HG03097 (cell line): ENCODE measurements at regions not wholly inside any gene's neighbourhood (a gene's known extent, or its start where the extent isn't known, plus 50 kb on each side); places are given as distances from the start of the nearest gene placed in this dataset.
"Not testable (repeated sequence)": the region's sequence is repeated elsewhere in the genome, so short reads cannot be mapped to it uniquely, and the experiment has no call there.

Source experiments
- ATAC-seq: cut with Tn5 transposase; IDR thresholded peaks from one replicate; pipeline ENCODE4 v1.9.1; 2021; ENCODE audit not compliant: unreplicated experiment, low FRiP score

DNA sequence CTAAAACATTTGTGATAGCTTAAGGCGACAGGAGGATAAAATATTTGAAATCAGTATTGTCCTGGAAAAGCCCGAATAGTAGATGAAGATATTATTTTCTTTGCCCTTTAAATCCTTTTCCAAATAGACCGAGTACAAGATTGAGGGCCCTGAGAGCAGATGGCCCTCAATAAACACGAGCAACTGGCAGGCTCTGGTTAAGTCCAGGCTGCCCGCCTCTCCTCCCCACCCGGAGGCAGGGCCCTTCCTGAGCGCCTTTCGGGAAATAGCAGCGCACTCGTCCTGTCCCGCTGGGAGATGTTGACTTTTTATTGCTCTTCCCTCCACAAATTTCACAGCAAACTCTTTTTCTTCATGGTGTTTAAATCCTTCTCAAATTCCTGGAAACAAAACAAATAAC is 50.8 kb upstream of the MAX start:
- ATAC-seq: no peak

- peak; percentile 57 for ATAC-seq
These were observed 54.5 kb upstream of the MAX start for GRCh38 chr14:65156568-65157366.

DNA sequence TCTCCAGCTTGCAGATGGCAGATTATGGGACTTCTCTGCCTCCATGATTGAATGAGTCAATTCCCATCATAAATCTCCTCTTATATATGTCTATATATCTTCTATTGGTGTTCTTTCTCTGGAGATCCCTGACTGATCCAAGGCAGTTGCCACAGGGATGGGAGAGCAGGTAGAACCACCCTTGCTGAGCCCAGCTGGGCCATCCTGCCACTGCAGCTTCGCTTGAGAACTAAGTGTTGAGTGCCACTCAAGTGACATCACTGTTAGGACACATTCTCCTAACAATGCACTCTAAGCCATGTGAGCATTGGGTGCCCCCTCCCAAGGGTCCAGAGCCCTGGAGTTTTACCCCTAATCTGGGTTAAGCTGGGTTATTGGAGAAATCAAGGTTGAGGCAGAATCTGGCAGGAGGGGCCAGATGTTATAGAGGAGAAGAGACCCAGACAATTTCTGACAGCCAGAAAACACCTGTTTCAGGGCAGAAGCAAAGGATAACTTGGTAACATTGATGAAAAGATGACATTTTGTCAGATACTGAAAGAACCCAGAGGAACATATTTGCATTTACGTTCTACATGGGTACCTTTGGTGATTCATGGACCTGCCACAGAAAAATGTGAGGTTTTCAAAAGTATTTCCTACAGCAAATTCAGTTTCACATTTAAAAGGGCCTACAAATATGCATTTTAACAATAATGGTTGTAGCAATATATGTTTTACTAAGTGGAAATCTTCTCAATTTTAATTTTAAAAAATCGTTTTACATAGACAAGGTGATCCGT is 57.2 kb upstream of the MAX start:
- no peak for ATAC-seq

DNA sequence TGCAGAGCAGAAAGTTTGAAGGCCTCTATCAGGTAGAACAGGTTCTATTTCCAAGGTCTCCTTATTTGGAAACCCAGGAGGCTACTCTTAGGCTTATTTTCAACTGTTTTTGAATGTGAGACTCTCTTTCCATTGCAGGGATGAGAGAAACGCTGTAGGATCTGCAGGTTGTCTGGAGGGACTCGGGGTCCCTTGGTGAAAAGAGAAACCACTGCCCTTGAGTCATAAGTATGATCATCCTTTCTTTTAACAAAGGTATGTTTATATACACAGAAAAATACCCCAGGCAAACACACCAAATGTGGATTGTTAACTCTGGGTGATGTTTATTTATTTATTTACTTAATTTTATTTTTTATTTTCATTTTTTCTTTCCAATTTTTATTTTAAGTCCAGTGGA is 57.8 kb upstream of the MAX start:
- no peak for ATAC-seq

- ATAC-seq: no peak
These were observed 59.7 kb upstream of the MAX start for GRCh38 chr14:65162031-65162430.

DNA sequence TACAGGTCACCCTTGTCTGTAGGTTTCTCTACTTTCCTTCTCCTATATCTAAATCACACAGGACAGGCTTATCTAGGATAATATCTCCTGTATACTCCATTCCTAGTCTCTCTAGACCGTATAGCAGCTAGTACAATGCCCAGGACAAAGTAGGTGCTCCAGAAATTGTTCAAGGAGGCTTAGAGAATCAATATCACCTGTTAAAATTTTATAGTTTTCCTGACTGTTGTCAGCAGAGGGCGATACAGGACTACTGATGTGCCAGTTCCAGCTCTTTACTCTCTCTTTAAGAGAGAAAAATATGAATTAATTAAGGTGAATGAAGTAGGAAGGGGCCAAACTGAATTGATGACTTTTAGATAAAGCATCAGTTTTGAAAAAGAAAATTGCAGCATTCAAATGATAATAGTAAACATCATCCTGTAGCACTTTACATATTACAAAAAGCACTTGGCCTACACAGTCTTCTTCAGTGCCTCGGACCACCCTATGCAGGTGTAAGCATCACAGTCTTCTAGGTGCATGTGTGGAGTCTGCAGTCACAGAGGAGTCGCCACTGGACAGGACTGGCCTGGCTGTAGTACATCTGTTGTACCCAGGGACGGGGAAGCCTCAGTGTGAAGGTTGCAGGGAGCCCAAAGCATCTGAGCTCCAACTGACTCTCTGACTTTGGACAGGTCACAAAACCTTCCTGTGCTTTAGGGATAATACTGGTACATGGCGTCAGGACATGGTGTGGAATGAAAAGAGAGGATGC is 61.9 kb upstream of the MAX start:
- no peak for ATAC-seq

DNA sequence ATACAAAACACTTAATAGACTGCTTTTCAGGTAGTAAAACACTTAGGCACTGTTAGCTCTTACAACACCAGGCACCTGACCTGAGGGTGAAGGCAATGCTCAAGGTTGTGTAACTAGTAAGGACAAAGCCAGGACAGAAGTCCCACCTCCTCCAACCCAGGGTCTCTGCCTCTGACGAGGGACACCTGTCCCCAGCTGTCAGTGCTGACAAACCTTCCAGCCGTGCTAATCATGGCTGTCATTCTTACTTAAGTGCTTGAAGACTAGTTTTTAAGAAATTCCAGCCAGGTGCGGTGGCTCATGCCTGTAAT is 62.5 kb upstream of the MAX start:
- no peak for ATAC-seq

GRCh38 chr14:65167072-65167645 is 64.8 kb upstream of the MAX start:
- ATAC-seq: no peak

DNA sequence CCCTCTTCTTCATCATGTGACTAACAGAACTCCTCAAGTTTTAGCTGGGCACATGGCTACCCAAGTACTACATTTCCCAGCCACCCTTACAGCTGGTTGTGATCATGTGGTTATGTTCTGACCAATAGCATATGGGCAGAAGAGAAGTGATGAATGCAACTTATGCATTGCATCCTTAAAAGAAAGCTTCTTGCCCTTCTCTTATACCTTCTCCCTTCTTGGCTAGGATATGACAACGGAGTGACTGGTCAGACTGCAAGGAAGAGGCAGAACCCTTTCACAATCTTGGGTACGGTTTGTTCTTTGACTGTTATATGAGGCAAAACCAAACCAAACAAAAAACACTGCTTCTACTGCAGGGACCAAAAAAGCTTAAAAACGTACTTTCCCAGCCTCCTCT is 66.5 kb upstream of the MAX start:
- peak; percentile 8 for ATAC-seq

- peak; percentile 73 for ATAC-seq
These were observed 67.0 kb upstream of the MAX start for GRCh38 chr14:65169351-65169750.

GRCh38 chr14:65170318-65170717 is 68.0 kb upstream of the MAX start:
- ATAC-seq: no peak

DNA sequence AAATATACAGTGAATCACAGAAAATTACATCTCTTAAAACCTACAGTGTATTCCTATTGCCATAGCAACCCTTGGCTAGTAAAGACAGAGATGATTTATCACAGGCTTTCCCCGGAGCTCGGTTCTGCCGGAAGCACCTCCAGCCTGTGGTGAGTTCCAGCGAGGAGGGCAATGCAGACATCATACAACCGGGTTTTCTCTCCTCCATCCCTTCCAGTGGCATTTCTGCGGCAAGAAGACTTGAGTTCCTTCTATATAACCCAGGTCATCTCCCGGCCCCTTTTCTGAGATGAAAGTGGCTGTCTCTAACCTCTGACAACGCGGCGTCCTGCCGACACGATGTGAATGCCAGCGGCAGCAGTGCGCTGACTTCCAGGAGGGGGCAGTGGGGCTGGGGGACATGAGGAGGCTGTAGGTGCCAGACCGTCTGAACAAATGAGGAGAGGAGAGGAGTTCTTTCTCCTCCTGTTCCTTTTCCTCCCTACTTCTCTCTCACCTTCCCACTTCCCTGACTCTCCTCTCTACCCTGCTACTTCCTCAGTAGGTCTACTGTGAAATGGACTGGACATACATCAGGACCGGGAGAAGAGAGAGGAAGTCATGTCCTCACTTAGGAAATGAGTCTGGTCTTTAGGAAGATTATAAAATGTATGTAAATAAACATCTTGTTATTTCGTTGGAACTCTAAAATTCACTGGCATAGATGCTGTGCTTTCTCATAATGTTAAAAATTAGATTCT is 68.6 kb upstream of the MAX start:
- no peak for ATAC-seq

GRCh38 chr14:65173973-65174693 is 71.8 kb upstream of the MAX start:
- ATAC-seq: no peak

DNA sequence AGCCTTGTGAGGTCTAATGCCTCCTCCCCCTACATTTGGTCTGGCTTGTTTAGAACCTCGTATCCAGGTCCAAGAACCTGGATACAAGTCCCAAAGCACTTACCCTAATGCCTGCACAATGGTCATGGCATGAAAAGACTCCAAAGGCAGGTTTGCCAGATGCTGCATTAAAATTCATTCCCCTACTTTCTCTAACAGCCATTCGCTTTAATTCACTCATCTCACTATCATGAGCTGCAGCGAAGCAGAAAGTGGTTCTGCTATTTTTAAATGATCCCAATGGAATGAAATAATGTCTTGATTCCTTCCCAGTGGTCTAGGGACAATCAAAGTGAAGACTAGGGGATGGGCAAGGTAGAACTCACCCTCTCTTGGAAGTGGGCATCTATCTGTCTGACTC is 72.5 kb upstream of the MAX start:
- ATAC-seq: no peak

- no peak for ATAC-seq
These were observed 75.2 kb upstream of the MAX start for GRCh38 chr14:65177551-65177950.

DNA sequence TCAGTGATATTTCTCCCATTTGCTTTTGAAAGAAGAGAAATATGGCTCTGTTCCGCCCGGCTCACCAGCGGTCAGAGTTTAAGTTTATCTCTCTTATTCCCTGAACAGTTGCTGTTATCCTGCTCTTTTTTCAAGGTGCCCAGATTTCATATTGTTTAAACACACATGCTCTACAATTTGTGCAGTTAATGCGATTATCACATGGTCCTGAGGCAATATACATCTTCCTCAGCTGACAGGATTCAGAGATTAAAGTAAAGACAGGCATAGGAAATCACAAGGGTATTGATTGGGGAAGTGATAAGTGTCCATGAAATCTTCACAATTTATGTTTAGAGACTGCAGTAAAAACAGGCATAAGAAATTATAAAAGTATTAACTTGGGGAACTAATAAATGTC is 76.9 kb upstream of the MAX start:
- ATAC-seq: not testable (repeated sequence)

- peak; percentile 91 for ATAC-seq
These were observed 77.8 kb upstream of the MAX start for GRCh38 chr14:65179918-65180724.

- ATAC-seq: no peak
These were observed 78.4 kb upstream of the MAX start for GRCh38 chr14:65180725-65181025.

- no peak for ATAC-seq
These were observed 81.9 kb upstream of the MAX start for GRCh38 chr14:65184032-65184764.
